ENCODE measurements at regions not wholly inside any gene's neighbourhood (a gene's known extent, or its start where the extent isn't known, plus 50 kb on each side); places are given as distances from the start of the nearest gene placed in this dataset.

GRCh38 chr16:66254106-66254505 lies 112.4 kb upstream of the CDH5 start:
- H3K4me3 ChIP-seq (ENCODE audit: insufficient read depth, low read depth, low read length) = no peak overlapping the region
- no peak for TF ChIP-seq RAD21 (IDR thresholded peaks at IDR 0.05; ENCODE audit: low read length)
- TF ChIP-seq MXI1 (IDR thresholded peaks at IDR 0.05; ENCODE audit: borderline replicate concordance, low read depth, low read length) = no peak
- no peak for TF ChIP-seq CHD1 (IDR thresholded peaks at IDR 0.05; ENCODE audit: low read depth, low read length)
- no peak for TF ChIP-seq CTCF (conservative IDR thresholded peaks at IDR 0.05; ENCODE audit: low read depth, low read length)
- no peak for TF ChIP-seq NFE2L2 (IDR thresholded peaks at IDR 0.05; ENCODE audit: low read depth, low read length)
- TF ChIP-seq MAFK (IDR thresholded peaks at IDR 0.05; ENCODE audit: low read depth, low read length) = no peak
- H4K5ac ChIP-seq (ENCODE audit: low read depth, low read length) = no peak overlapping the region
- no peak overlapping the region for H2BK15ac ChIP-seq (ENCODE audit: low read depth, low read length)
- H3K23ac ChIP-seq (ENCODE audit: low read depth, low read length) = no peak overlapping the region
- no peak overlapping the region for H3K27ac ChIP-seq (ENCODE audit: insufficient read depth, low read length)
- H3K36me3 ChIP-seq (ENCODE audit: control insufficient read depth, insufficient read depth, low read length) = no peaks in the 10 kb centered on the region
- H3K18ac ChIP-seq (ENCODE audit: low read depth, low read length) = no peak overlapping the region
- H4K20me1 ChIP-seq (ENCODE audit: insufficient read depth, low read length) = no peaks in the 10 kb centered on the region
- ATAC-seq (ENCODE audit: low read depth) (no peak), DNase-seq (no peak)
- no peaks in the 10 kb centered on the region; the same call in 1 of the 2 replicates for H3K9me3 ChIP-seq (ENCODE audit: control insufficient read depth, insufficient read depth, low read length)
- H4K91ac ChIP-seq (ENCODE audit: insufficient read depth, low read depth, low read length) = no peak overlapping the region
- H3K14ac ChIP-seq (replicated peaks; ENCODE audit: low read depth, low read length) = peak overlapping the region; percentile 66
- H2BK20ac ChIP-seq (ENCODE audit: low read depth, low read length) = peak overlapping the region; percentile 40; the same call in 1 of the 2 replicates
- in situ Hi-C loops (cut with MboI; ENCODE audit: low sequenced_read_pairs) = no loop called here
- H2AFZ ChIP-seq (replicated peaks; ENCODE audit: low read length, poor library complexity) = no peak overlapping the region
- no TSS peak for BruUV-seq (replicated peaks)
- intact Hi-C loops (cut with micrococcal nuclease) = no loop called here
- H3K56ac ChIP-seq (ENCODE audit: extremely low read depth, insufficient read depth, low read length) = no peak overlapping the region
- no peaks in the 10 kb centered on the region for H3K27me3 ChIP-seq (ENCODE audit: control insufficient read depth, insufficient read depth, low read length)
- H4K8ac ChIP-seq (ENCODE audit: low read depth in 2 of 2, low read length in 2 of 2) = no peak overlapping the region
- H3K4me1 ChIP-seq (ENCODE audit: control insufficient read depth, insufficient read depth, low read length) = peaks cover 6% of the 10 kb centered on the region
- no peak overlapping the region for H2BK120ac ChIP-seq (ENCODE audit: low read depth, low read length)
- H3K79me1 ChIP-seq (ENCODE audit: low read depth in 1 of 2, low read length in 2 of 2) = no peaks in the 10 kb centered on the region
- no peak overlapping the region for H3K4me2 ChIP-seq (ENCODE audit: low read depth, low read length)
- ChIA-PET POLR2A (ENCODE audit: unreplicated experiment) (no interaction called here), CTCF (interaction anchor here (1.4 kb wide), 1 partner anchor 12 kb away, joined by 4 read pairs; no protein-coding TSS in a partner anchor)
- WGBS, 2 experiments (ENCODE audit: extremely low coverage in 2 of 2, insufficient read length in 1 of 2) = no CpG with 5 or more reads among the region's 2 CpGs
- 0 out of 2 replicates have a peak overlapping the region, but pooled peaks have one; percentile 4 for H2AK5ac ChIP-seq (ENCODE audit: low read depth, low read length)
- H3K9ac ChIP-seq (ENCODE audit: low read depth, low read length) = no peak overlapping the region
- H3K9me1 ChIP-seq (ENCODE audit: insufficient read depth, low read length) = 0 out of 2 replicates have a peak, but pooled peaks cover 4% of the 10 kb centered on the region
- H3K4ac ChIP-seq (ENCODE audit: low read depth, low read length) = 0 out of 2 replicates have a peak overlapping the region, but pooled peaks have one; percentile 10
- dilution Hi-C loops (cut with HindIII; ENCODE audit: low sequenced_read_pairs, unreplicated experiment) = no loop called here
- no peak overlapping the region for H2AK9ac ChIP-seq (replicated peaks; ENCODE audit: low read depth, low read length, poor library complexity)
- H2BK5ac ChIP-seq (ENCODE audit: low read depth, low read length, poor library complexity, severe bottlenecking) = no peak overlapping the region
